Brain microvascular endothelial cell (primary cell): ENCODE measurements at regions not wholly inside any gene's neighbourhood (a gene's known extent, or its start where the extent isn't known, plus 50 kb on each side); places are given as distances from the start of the nearest gene placed in this dataset.

ENCODE experiments used
- DNase-seq: peaks from one replicate; pipeline ENCODE4 v3.0.0-alpha.2; 2020
- H3K27ac ChIP-seq: fragments of 250-450 bp; sonication (Bioruptor Pico); 2 replicates; pipeline ENCODE4 v1.5.1; 2020; ENCODE audit warnings: mild to moderate bottlenecking, moderate library complexity
- H3K27me3 ChIP-seq: fragments of 250-450 bp; sonication (Bioruptor Pico); replicated peaks from 2 replicates; pipeline ENCODE4 v1.5.1; 2020; ENCODE audit warnings: mild to moderate bottlenecking
- H3K36me3 ChIP-seq: fragments of 250-450 bp; sonication (Bioruptor Pico); replicated peaks from 2 replicates; pipeline ENCODE4 v1.5.1; 2020; ENCODE audit warnings: mild to moderate bottlenecking
- H3K4me3 ChIP-seq: 2 replicates; pipeline ENCODE4 v1.5.1; 2011; ENCODE audit warnings: low read depth, mild to moderate bottlenecking, control low read depth, low read length, moderate library complexity
- CTCF ChIP-seq: IDR thresholded peaks from 2 replicates; pipeline ENCODE4 v1.5.1; 2011; ENCODE audit warnings: low read depth, mild to moderate bottlenecking, moderate library complexity, low read length, control low read depth, inconsistent platforms; ENCODE audit errors: missing control alignments
- in situ Hi-C: cut with HindIII; loops from 2 replicates; pipeline ENCODE4 v1.10.0; 2017; ENCODE audit warnings: low sequenced_read_pairs, low pct_ligation_motif_present

- in situ Hi-C loops, result no loop called here
- DNase-seq, result no peak
- Histone ChIP-seq H3K27me3 (no peaks in the 10 kb centered on the region), H3K27ac (no peak overlapping the region), H3K36me3 (no peaks in the 10 kb centered on the region), H3K4me3 (no peak overlapping the region)
- TF ChIP-seq CTCF, result no peak
Observed at GRCh38 chr5:116841734-116842133, 267.1 kb upstream of the SEMA6A start.

GRCh38 chr5:116838011-116838536 is 263.5 kb upstream of the SEMA6A start:
- Histone ChIP-seq H3K27ac (no peak overlapping the region), H3K4me3 (no peak overlapping the region), H3K27me3 (no peaks in the 10 kb centered on the region), H3K36me3 (no peaks in the 10 kb centered on the region)
- TF ChIP-seq CTCF, result no peak
- no peak for DNase-seq
- in situ Hi-C loops, result no loop called here

GRCh38 chr5:116834796-116835515 is 260.3 kb upstream of the SEMA6A start:
- in situ Hi-C loops, result no loop called here
- H3K4me3 ChIP-seq, result no peak overlapping the region
- no peak for TF ChIP-seq CTCF
- H3K27ac ChIP-seq, result no peak overlapping the region
- no peak for DNase-seq
- H3K27me3 ChIP-seq, result no peaks in the 10 kb centered on the region
- H3K36me3 ChIP-seq, result no peaks in the 10 kb centered on the region

GRCh38 chr5:116830079-116830478 is 255.5 kb upstream of the SEMA6A start:
- Histone ChIP-seq H3K27me3 (no peaks in the 10 kb centered on the region), H3K36me3 (no peaks in the 10 kb centered on the region), H3K4me3 (no peak overlapping the region), H3K27ac (no peak overlapping the region)
- no peak for TF ChIP-seq CTCF
- DNase-seq, result no peak
- in situ Hi-C loops, result no loop called here

- in situ Hi-C loops, result no loop called here
- no peaks in the 10 kb centered on the region for H3K36me3 ChIP-seq
- no peak for TF ChIP-seq CTCF
- H3K27ac ChIP-seq, result no peak overlapping the region
- no peak for DNase-seq
- no peaks in the 10 kb centered on the region for H3K27me3 ChIP-seq
- H3K4me3 ChIP-seq, result no peak overlapping the region
Observed at GRCh38 chr5:116827078-116827477, 252.5 kb upstream of the SEMA6A start.

- no peaks in the 10 kb centered on the region for H3K36me3 ChIP-seq
- H3K4me3 ChIP-seq, result no peak overlapping the region
- in situ Hi-C loops, result no loop called here
- no peak overlapping the region for H3K27ac ChIP-seq
- no peak for TF ChIP-seq CTCF
- H3K27me3 ChIP-seq, result no peaks in the 10 kb centered on the region
- no peak for DNase-seq
Observed at GRCh38 chr5:116825486-116825885, 250.9 kb upstream of the SEMA6A start.
